HG03064 (cell line): ENCODE measurements at regions not wholly inside any gene's neighbourhood (a gene's known extent, or its start where the extent isn't known, plus 50 kb on each side); places are given as distances from the start of the nearest gene placed in this dataset.

Experiments used
- ATAC-seq: cut with Tn5 transposase; IDR thresholded peaks from one replicate; pipeline ENCODE4 v1.9.1; 2021; ENCODE audit warnings: low read depth; ENCODE audit not compliant: unreplicated experiment

- no peak for ATAC-seq
Measured at GRCh38 chr2:38430196-38430595, 53.1 kb upstream of the ATL2 start.

- ATAC-seq: no peak
Measured at GRCh38 chr2:38427936-38428335, 50.9 kb upstream of the ATL2 start.

- no peak for ATAC-seq
Measured at GRCh38 chr2:38427054-38427453, 50.0 kb upstream of the ATL2 start.
